Body of pancreas (tissue), 4 donors: ENCODE measurements at regions not wholly inside any gene's neighbourhood (a gene's known extent, or its start where the extent isn't known, plus 50 kb on each side); places are given as distances from the start of the nearest gene placed in this dataset.

Experiments used
- CTCF ChIP-seq, 7 experiments: fragments of 450-650 bp in 4 of 7; fragments of 200-600 bp in 3 of 7; sonication (generic) in 3 of 7; IDR thresholded peaks; one replicate each; pipeline ENCODE4 v1.5.1; 2016 to 2019; ENCODE audit warnings: antibody characterized with exemption in 7 of 7
- POLR2A ChIP-seq, 3 donors: fragments of 450-650 bp; IDR thresholded peaks; one replicate each; pipeline ENCODE4 v1.6.1; 2016; ENCODE audit warnings: antibody characterized with exemption in 3 of 3, mild to moderate bottlenecking in 2 of 3

GRCh38 chr6:141301779-141302178, 830.9 kb upstream of the GJE1 start:
- TF ChIP-seq CTCF (IDR thresholded peaks at IDR 0.05) (no peak), POLR2A (IDR thresholded peaks at IDR 0.05) (no peak)
